Thoracic aorta (tissue), 2 donors: ENCODE measurements at regions not wholly inside any gene's neighbourhood (a gene's known extent, or its start where the extent isn't known, plus 50 kb on each side); places are given as distances from the start of the nearest gene placed in this dataset.

ENCODE experiments used
- ATAC-seq: fragments of 150-250 bp; one replicate; pipeline ENCODE4 v1.8.0; 2017; ENCODE audit warnings: low read depth; ENCODE audit not compliant: insufficient number of reproducible peaks, low FRiP score
- DNase-seq: peaks from one replicate; pipeline ENCODE4 v3.0.0-alpha.2; 2020; ENCODE audit warnings: low spot score
- H3K27ac ChIP-seq, 2 donors: fragments of 200-600 bp; sonication (generic); 1 replicate in 1 of 2; 2 replicates in 1 of 2; pipeline ENCODE4 v1.5.1; 2016; ENCODE audit warnings: mild to moderate bottlenecking in 2 of 2, moderate library complexity in 2 of 2
- H3K27me3 ChIP-seq: fragments of 200-600 bp; sonication (generic); replicated peaks from 2 replicates; pipeline ENCODE4 v1.6.0; 2016; ENCODE audit warnings: mild to moderate bottlenecking; ENCODE audit not compliant: insufficient read depth
- H3K36me3 ChIP-seq: fragments of 200-600 bp; sonication (generic); one replicate; pipeline ENCODE4 v1.5.1; 2016
- H3K4me1 ChIP-seq, 2 donors: fragments of 200-600 bp; sonication (generic); 1 replicate in 1 of 2; 2 replicates in 1 of 2; pipeline versions ENCODE4 v1.5.1 to v1.6.0; 2016; ENCODE audit warnings: low read depth in 2 of 2, mild to moderate bottlenecking in 1 of 2; ENCODE audit not compliant: control insufficient read depth in 1 of 2
- H3K4me3 ChIP-seq: fragments of 200-600 bp; sonication (generic); 2 replicates; pipeline ENCODE4 v1.5.1; 2016; ENCODE audit warnings: mild to moderate bottlenecking
- H3K9me3 ChIP-seq: fragments of 200-600 bp; sonication (generic); 2 replicates; pipeline ENCODE4 v1.5.1; 2016
- CTCF ChIP-seq: fragments of 200-600 bp; sonication (generic); IDR thresholded peaks from one replicate; pipeline ENCODE4 v1.5.1; 2019; ENCODE audit warnings: antibody characterized with exemption

GRCh38 chr11:95296621-95297025, 65.6 kb upstream of the SESN3 start:
- H3K9me3 ChIP-seq: no peaks in the 10 kb centered on the region
- no peak for ATAC-seq
- H3K4me3 ChIP-seq: no peak overlapping the region
- no peaks in the 10 kb centered on the region for H3K27me3 ChIP-seq
- H3K27ac ChIP-seq: no peak overlapping the region
- no peaks in the 10 kb centered on the region for H3K36me3 ChIP-seq
- peaks cover 0 to 8% of the 10 kb centered on the region in 2 donors for H3K4me1 ChIP-seq
- DNase-seq: no peak
- no peak for TF ChIP-seq CTCF

GRCh38 chr11:95296165-95296564, 65.2 kb upstream of the SESN3 start:
- ATAC-seq (no peak), DNase-seq (no peak)
- no peak overlapping the region for H3K27ac ChIP-seq
- no peaks in the 10 kb centered on the region for H3K27me3 ChIP-seq
- H3K4me1 ChIP-seq: peaks cover 0 to 4% of the 10 kb centered on the region in 2 donors
- H3K4me3 ChIP-seq: no peak overlapping the region
- no peaks in the 10 kb centered on the region for H3K9me3 ChIP-seq
- no peaks in the 10 kb centered on the region for H3K36me3 ChIP-seq
- TF ChIP-seq CTCF: no peak

DNA sequence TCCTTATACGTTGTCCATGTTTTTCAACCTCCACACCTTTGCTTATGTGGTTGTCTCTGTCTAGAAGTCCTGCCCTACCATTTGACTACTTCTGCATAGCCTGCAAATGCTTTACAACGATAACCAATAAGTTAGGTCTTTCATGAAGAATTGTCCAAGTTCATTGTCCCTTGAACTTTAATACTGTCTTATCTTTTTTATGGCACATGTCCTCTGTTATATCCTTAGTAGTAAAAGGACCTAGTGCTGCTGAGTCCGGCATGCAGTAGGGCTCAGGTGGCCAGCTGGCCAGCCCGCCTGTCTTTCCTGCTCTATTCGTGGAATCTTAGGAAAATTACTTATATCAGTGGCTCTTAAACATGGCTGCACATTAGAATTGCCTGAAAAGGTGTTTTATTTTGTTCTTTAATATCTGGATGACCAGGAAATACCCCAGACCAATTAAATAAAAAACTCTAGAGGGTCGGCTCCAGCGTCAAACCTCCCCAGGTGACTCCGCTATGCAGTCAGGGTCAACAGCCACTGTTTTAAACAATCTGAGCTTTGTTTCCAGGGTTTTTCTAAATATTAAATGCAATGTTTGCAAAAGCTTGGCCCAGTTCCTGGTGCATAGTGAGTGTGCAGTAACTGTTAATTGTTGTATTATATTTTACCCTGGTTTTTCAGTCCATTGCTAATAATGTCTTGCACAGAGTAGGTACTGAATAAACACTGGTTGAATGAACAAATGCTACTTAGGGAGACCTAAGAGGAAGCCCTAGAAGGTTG, 64.6 kb upstream of the SESN3 start:
- H3K4me3 ChIP-seq: no peak overlapping the region
- H3K36me3 ChIP-seq: no peaks in the 10 kb centered on the region
- no peaks in the 10 kb centered on the region for H3K9me3 ChIP-seq
- DNase-seq: no peak
- no peak for ATAC-seq
- H3K4me1 ChIP-seq: no peaks in the 10 kb centered on the region
- no peak for TF ChIP-seq CTCF
- H3K27me3 ChIP-seq: no peaks in the 10 kb centered on the region
- H3K27ac ChIP-seq: no peak overlapping the region

- no peak for TF ChIP-seq CTCF
These were observed 63.7 kb upstream of the SESN3 start for GRCh38 chr11:95294701-95295100.

GRCh38 chr11:95293116-95293515, 62.1 kb upstream of the SESN3 start:
- no peak overlapping the region for H3K4me3 ChIP-seq
- no peaks in the 10 kb centered on the region for H3K9me3 ChIP-seq
- TF ChIP-seq CTCF: no peak
- H3K36me3 ChIP-seq: no peaks in the 10 kb centered on the region
- no peak overlapping the region for H3K27ac ChIP-seq
- no peaks in the 10 kb centered on the region for H3K27me3 ChIP-seq
- no peaks in the 10 kb centered on the region for H3K4me1 ChIP-seq
- DNase-seq: no peak
- ATAC-seq: no peak

More at GRCh38 chr11:95294701-95295100, 63.7 kb upstream of the SESN3 start:
- H3K4me1 ChIP-seq: no peaks in the 10 kb centered on the region
- H3K27ac ChIP-seq: no peak overlapping the region
- DNase-seq: no peak
- no peaks in the 10 kb centered on the region for H3K9me3 ChIP-seq
- H3K27me3 ChIP-seq: no peaks in the 10 kb centered on the region
- ATAC-seq: no peak
- no peaks in the 10 kb centered on the region for H3K36me3 ChIP-seq
- no peak overlapping the region for H3K4me3 ChIP-seq
